Prostate gland (tissue), 2 donors: ENCODE measurements at regions not wholly inside any gene's neighbourhood (a gene's known extent, or its start where the extent isn't known, plus 50 kb on each side); places are given as distances from the start of the nearest gene placed in this dataset.

Experiments
- CTCF ChIP-seq, 4 experiments: fragments of 200-600 bp in 2 of 4; fragments of 450-650 bp in 2 of 4; sonication (generic) in 2 of 4; IDR thresholded peaks; 1 replicate in 3 of 4; 2 replicates in 1 of 4; pipeline ENCODE4 v1.5.1; 2016 to 2019; ENCODE audit warnings: antibody characterized with exemption in 4 of 4, mild to moderate bottlenecking in 2 of 4, moderate library complexity in 2 of 4
- POLR2A ChIP-seq: fragments of 450-650 bp; IDR thresholded peaks from one replicate; pipeline ENCODE4 v1.6.1; 2016; ENCODE audit warnings: antibody characterized with exemption, mild to moderate bottlenecking
- POLR2AphosphoS5 ChIP-seq: sonication (generic); formaldehyde crosslinking; IDR thresholded peaks from one replicate; pipeline ENCODE4 v1.6.1; 2017; ENCODE audit warnings: antibody characterized with exemption

- TF ChIP-seq POLR2A, result no peak
- no peak for TF ChIP-seq CTCF (IDR thresholded peaks at IDR 0.05)
- no peak for TF ChIP-seq POLR2AphosphoS5
These were observed 354.8 kb downstream of the SIPA1L2 start for GRCh38 chr1:232274999-232275710.
